ENCODE measurements at regions not wholly inside any gene's neighbourhood (a gene's known extent, or its start where the extent isn't known, plus 50 kb on each side); places are given as distances from the start of the nearest gene placed in this dataset.

GRCh38 chr5:3736926-3737325 lies 141.3 kb downstream of the IRX1 start:
- DNase-seq, result no peak

- DNase-seq, result no peak
Measured at GRCh38 chr5:3738919-3739318, 143.3 kb downstream of the IRX1 start.

- DNase-seq, result no peak
Measured at GRCh38 chr5:3740546-3741373, 145.1 kb downstream of the IRX1 start.

GRCh38 chr5:3741374-3741770 lies 145.7 kb downstream of the IRX1 start:
- DNase-seq, result no peak

- DNase-seq, result no peak
Measured at GRCh38 chr5:3742750-3743149, 147.1 kb downstream of the IRX1 start.

- DNase-seq, result no peak
Measured at GRCh38 chr5:3751846-3752245, 156.2 kb downstream of the IRX1 start.

- DNase-seq, result no peak
Measured at GRCh38 chr5:3778000-3778550, 182.4 kb downstream of the IRX1 start.

GRCh38 chr5:3778945-3779344 lies 183.3 kb downstream of the IRX1 start:
- DNase-seq, result no peak

GRCh38 chr5:3780278-3780677 lies 184.6 kb downstream of the IRX1 start:
- no peak for DNase-seq

GRCh38 chr5:3780907-3781306 lies 185.3 kb downstream of the IRX1 start:
- no peak for DNase-seq

- DNase-seq, result no peak
Measured at GRCh38 chr5:3784854-3785253, 189.2 kb downstream of the IRX1 start.

- no peak for DNase-seq
Measured at GRCh38 chr5:3786165-3786564, 190.5 kb downstream of the IRX1 start.

GRCh38 chr5:3786891-3787430 lies 191.3 kb downstream of the IRX1 start:
- no peak for DNase-seq

- DNase-seq, result no peak
Measured at GRCh38 chr5:3787604-3788003, 192.0 kb downstream of the IRX1 start.

GRCh38 chr5:3789519-3790193 lies 194.0 kb downstream of the IRX1 start:
- DNase-seq, result no peak

GRCh38 chr5:3793162-3793561 lies 197.5 kb downstream of the IRX1 start:
- DNase-seq, result no peak

GRCh38 chr5:3794611-3795010 lies 199.0 kb downstream of the IRX1 start:
- DNase-seq, result no peak

GRCh38 chr5:3796736-3797135 lies 201.1 kb downstream of the IRX1 start:
- no peak for DNase-seq

GRCh38 chr5:3801967-3802366 lies 206.3 kb downstream of the IRX1 start:
- DNase-seq, result no peak

GRCh38 chr5:3809455-3809854 lies 213.8 kb downstream of the IRX1 start:
- no peak for DNase-seq

- DNase-seq, result no peak
Measured at GRCh38 chr5:3811116-3811515, 215.5 kb downstream of the IRX1 start.

- no peak for DNase-seq
Measured at GRCh38 chr5:3818624-3819023, 223.0 kb downstream of the IRX1 start.

- no peak for DNase-seq
Measured at GRCh38 chr5:3825531-3826451, 230.2 kb downstream of the IRX1 start.
